HFF-Myc (cell line): ENCODE measurements at regions not wholly inside any gene's neighbourhood (a gene's known extent, or its start where the extent isn't known, plus 50 kb on each side); places are given as distances from the start of the nearest gene placed in this dataset.

Experiments used
- DNase-seq: peaks from one replicate; pipeline ENCODE4 v3.0.0-alpha.2; 2011; ENCODE audit warnings: low read depth; ENCODE audit errors: extremely low read depth
- H3K4me3 ChIP-seq: replicated peaks from 2 replicates; pipeline ENCODE4 v1.5.1; 2011; ENCODE audit warnings: low read depth, mild to moderate bottlenecking, control low read depth, low read length
- TF ChIP-seq, protein P1 (sequence below): IDR thresholded peaks from 2 replicates; pipeline ENCODE4 v1.5.1; 2012; ENCODE audit warnings: mild to moderate bottlenecking, low read depth, low read length, control low read depth; ENCODE audit errors: missing control alignments

DNA sequence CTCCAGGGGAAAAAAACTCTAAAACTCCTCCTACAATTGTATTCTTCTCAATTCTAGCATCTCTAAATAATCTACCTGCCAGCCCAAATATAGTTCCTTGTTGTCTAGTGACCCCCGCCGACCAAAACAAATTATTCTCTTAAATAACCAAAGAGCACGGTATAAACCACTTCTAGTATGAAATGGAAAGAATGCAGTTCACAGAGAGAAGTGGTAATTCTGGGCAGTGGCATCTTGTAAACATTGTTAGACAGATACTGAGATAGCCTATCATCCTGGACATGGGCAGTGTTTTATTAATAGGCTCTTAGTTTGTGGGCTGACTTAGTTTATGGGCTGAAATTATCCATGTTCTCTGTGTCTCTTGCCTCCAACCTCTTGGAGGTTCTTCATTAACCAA is 1412.6 kb upstream of the CDH9 start:
- no peak for DNase-seq
- TF ChIP-seq, protein P1, sequence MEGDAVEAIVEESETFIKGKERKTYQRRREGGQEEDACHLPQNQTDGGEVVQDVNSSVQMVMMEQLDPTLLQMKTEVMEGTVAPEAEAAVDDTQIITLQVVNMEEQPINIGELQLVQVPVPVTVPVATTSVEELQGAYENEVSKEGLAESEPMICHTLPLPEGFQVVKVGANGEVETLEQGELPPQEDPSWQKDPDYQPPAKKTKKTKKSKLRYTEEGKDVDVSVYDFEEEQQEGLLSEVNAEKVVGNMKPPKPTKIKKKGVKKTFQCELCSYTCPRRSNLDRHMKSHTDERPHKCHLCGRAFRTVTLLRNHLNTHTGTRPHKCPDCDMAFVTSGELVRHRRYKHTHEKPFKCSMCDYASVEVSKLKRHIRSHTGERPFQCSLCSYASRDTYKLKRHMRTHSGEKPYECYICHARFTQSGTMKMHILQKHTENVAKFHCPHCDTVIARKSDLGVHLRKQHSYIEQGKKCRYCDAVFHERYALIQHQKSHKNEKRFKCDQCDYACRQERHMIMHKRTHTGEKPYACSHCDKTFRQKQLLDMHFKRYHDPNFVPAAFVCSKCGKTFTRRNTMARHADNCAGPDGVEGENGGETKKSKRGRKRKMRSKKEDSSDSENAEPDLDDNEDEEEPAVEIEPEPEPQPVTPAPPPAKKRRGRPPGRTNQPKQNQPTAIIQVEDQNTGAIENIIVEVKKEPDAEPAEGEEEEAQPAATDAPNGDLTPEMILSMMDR, result no peak

DNA sequence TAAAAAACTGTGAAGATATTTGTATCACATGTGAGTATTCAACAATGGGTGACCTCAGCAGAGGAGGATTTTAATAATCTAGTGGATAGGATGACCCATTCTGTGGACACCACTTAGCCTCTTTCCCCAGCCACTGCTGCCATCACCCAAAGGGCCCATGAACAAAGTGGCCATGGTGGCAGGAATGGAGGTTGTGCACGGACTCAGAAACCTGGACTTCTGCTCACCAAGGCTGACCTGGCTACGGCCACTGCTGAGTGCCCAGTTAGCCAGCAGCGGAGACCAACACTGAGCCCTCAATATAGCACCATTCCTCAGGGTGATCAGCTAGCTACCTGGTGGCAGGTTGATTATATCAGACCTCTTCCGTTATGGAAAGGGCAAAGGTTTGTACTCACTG is 1410.4 kb upstream of the CDH9 start:
- TF ChIP-seq, protein P1, result no peak
- no peak for DNase-seq
- H3K4me3 ChIP-seq, result no peak overlapping the region

More for the DNA sequence above, 1412.6 kb upstream of the CDH9 start:
- no peak overlapping the region for H3K4me3 ChIP-seq

GRCh38 chr5:28430565-28431178 is 1392.3 kb upstream of the CDH9 start:
- no peak overlapping the region for H3K4me3 ChIP-seq
- TF ChIP-seq, protein P1, result no peak
- DNase-seq, result no peak

GRCh38 chr5:28421141-28421540 is 1382.8 kb upstream of the CDH9 start:
- no peak overlapping the region for H3K4me3 ChIP-seq
- TF ChIP-seq, protein P1, result no peak
- no peak for DNase-seq

DNA sequence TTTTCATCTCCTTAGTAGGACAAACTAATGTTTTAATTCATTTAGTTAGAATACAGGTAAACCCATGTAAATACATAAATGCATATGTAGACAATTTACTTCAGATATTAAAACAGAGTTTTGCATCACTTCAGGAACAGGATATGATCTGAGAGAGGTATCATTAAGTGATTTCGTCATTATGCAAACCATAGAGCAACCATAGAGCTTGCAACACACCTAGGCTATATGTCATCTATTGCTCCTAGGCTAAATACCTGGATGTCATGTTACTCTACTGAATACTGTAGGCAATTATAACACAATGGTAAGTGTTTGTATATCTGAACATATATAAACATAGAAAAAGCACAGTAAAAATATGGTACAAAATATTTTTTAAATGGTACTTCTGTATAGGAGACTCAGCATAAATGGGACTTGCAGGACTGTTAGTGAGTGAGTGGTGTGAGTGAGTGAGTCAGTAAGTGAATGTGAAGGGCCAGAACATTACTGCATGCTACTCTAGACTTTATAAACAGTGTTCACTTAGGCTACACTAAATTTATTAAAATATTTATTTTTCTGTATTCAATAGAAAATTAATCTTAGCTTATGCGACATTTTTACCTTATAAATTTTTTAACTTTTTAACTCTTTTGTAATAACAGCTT is 1377.5 kb upstream of the CDH9 start:
- TF ChIP-seq, protein P1, result no peak
- DNase-seq, result no peak
- H3K4me3 ChIP-seq, result no peak overlapping the region

- TF ChIP-seq, protein P1, result no peak
- DNase-seq, result no peak
- H3K4me3 ChIP-seq, result no peak overlapping the region
Observed at GRCh38 chr5:28414619-28415018, 1376.2 kb upstream of the CDH9 start.
